Fibroblast of the conjunctiva (primary cell): ENCODE measurements at regions not wholly inside any gene's neighbourhood (a gene's known extent, or its start where the extent isn't known, plus 50 kb on each side); places are given as distances from the start of the nearest gene placed in this dataset.
"Not testable (repeated sequence)": the region's sequence is repeated elsewhere in the genome, so short reads cannot be mapped to it uniquely, and the experiment has no call there.

Source experiments
- DNase-seq: peaks from one replicate; pipeline ENCODE4 v3.0.0-alpha.2; 2010; ENCODE audit warnings: low read depth

GRCh38 chr13:48844676-48845075 is 131.0 kb upstream of the FNDC3A start:
- no peak for DNase-seq

GRCh38 chr13:48849515-48849914 is 126.2 kb upstream of the FNDC3A start:
- DNase-seq: no peak

- no peak for DNase-seq
Observed at GRCh38 chr13:48851707-48852106, 124.0 kb upstream of the FNDC3A start.

GRCh38 chr13:48852911-48853727 is 122.6 kb upstream of the FNDC3A start:
- no peak for DNase-seq

- DNase-seq: no peak
Observed at GRCh38 chr13:48853728-48854102, 122.0 kb upstream of the FNDC3A start.

GRCh38 chr13:48857576-48857975 is 118.1 kb upstream of the FNDC3A start:
- no peak for DNase-seq

GRCh38 chr13:48858122-48858902 is 117.4 kb upstream of the FNDC3A start:
- DNase-seq: no peak

GRCh38 chr13:48859272-48860105 is 116.2 kb upstream of the FNDC3A start:
- no peak for DNase-seq

- DNase-seq: no peak
Observed at GRCh38 chr13:48860364-48860763, 115.3 kb upstream of the FNDC3A start.

GRCh38 chr13:48862572-48862971 is 113.1 kb upstream of the FNDC3A start:
- DNase-seq: no peak

- DNase-seq: no peak
Observed at GRCh38 chr13:48864100-48864499, 111.6 kb upstream of the FNDC3A start.

GRCh38 chr13:48866249-48866648 is 109.5 kb upstream of the FNDC3A start:
- no peak for DNase-seq

GRCh38 chr13:48873081-48873480 is 102.6 kb upstream of the FNDC3A start:
- no peak for DNase-seq

- peak; percentile 40 for DNase-seq
Observed at GRCh38 chr13:48873587-48873986, 102.1 kb upstream of the FNDC3A start.

GRCh38 chr13:48874165-48874564 is 101.5 kb upstream of the FNDC3A start:
- DNase-seq: no peak

GRCh38 chr13:48875047-48875446 is 100.7 kb upstream of the FNDC3A start:
- no peak for DNase-seq

- DNase-seq: no peak
Observed at GRCh38 chr13:48876289-48876688, 99.4 kb upstream of the FNDC3A start.

- DNase-seq: no peak
Observed at GRCh38 chr13:48879432-48879831, 96.3 kb upstream of the FNDC3A start.

- no peak for DNase-seq
Observed at GRCh38 chr13:48879854-48880253, 95.9 kb upstream of the FNDC3A start.

- not testable (repeated sequence) for DNase-seq
Observed at GRCh38 chr13:48883786-48884185, 91.9 kb upstream of the FNDC3A start.

GRCh38 chr13:48885027-48885395 is 90.7 kb upstream of the FNDC3A start:
- DNase-seq: no peak

- DNase-seq: no peak
Observed at GRCh38 chr13:48888613-48889012, 87.1 kb upstream of the FNDC3A start.

GRCh38 chr13:48890391-48890790 is 85.3 kb upstream of the FNDC3A start:
- peak; percentile 45 for DNase-seq
